Naive thymus-derived CD4-positive, alpha-beta T cell (primary cell): ENCODE measurements at regions not wholly inside any gene's neighbourhood (a gene's known extent, or its start where the extent isn't known, plus 50 kb on each side); places are given as distances from the start of the nearest gene placed in this dataset.

Experiments
- ATAC-seq: fragments of 150-1000 bp; cut with Tn5 transposase; 2 replicates; pipeline ENCODE4 v1.10.0; 2021; ENCODE audit warnings: mild to moderate bottlenecking, moderate library complexity
- CTCF ChIA-PET: fragments of 350-600 bp; sonication (Branson Sonifier 250); formaldehyde crosslinking; loops from one replicate; lab custom pipeline; 2021; ENCODE audit warnings: antibody characterized with exemption; lab: Charles Lee
- POLR2A ChIA-PET: fragments of 350-600 bp; sonication (Branson Sonifier 250); formaldehyde crosslinking; loops from one replicate; lab custom pipeline; 2021; ENCODE audit warnings: antibody characterized with exemption, inconsistent platforms; lab: Charles Lee
- DNase-seq, 9 donors: peaks; one replicate each; pipeline versions ENCODE4 v3.0.0 to v3.0.0-alpha.2; 2020 to 2022; ENCODE audit warnings: mixed read lengths in 1 of 9
- H3K27ac ChIP-seq: one replicate; pipeline ENCODE4 v1.7.0; 2013; ENCODE audit warnings: mild to moderate bottlenecking, low read depth, low read length, moderate library complexity
- H3K27me3 ChIP-seq, 2 donors: one replicate each; pipeline ENCODE4 v1.7.0; 2013; ENCODE audit warnings: low read length in 2 of 2, mild to moderate bottlenecking in 2 of 2, moderate library complexity in 2 of 2; ENCODE audit not compliant: control insufficient read depth in 2 of 2, insufficient read depth in 2 of 2
- H3K36me3 ChIP-seq, 3 experiments: 1 replicate in 2 of 3; 2 replicates in 1 of 3; pipeline ENCODE4 v1.7.0; 2013; ENCODE audit warnings: low read length in 3 of 3, mild to moderate bottlenecking in 3 of 3, moderate library complexity in 1 of 3; ENCODE audit not compliant: insufficient read depth in 3 of 3, control insufficient read depth in 2 of 3
- H3K4me1 ChIP-seq, 2 donors: one replicate each; pipeline ENCODE4 v1.7.0; 2013; ENCODE audit warnings: low read length in 2 of 2, mild to moderate bottlenecking in 2 of 2, moderate library complexity in 1 of 2; ENCODE audit not compliant: control insufficient read depth in 2 of 2, insufficient read depth in 2 of 2
- H3K4me3 ChIP-seq: 2 replicates; pipeline ENCODE4 v1.7.0; 2013; ENCODE audit warnings: mild to moderate bottlenecking, low read length
- H3K9me3 ChIP-seq, 3 experiments: 1 replicate in 2 of 3; 2 replicates in 1 of 3; pipeline ENCODE4 v1.7.0; 2013; ENCODE audit warnings: low read length in 3 of 3; ENCODE audit not compliant: control insufficient read depth in 2 of 3
- H3K27ac Mint-ChIP-seq, 9 donors: one replicate each; pipeline ENCODE4 v1.8.0; 2020 to 2022; ENCODE audit warnings: mixed read lengths in 9 of 9, mild to moderate bottlenecking in 8 of 9, moderate library complexity in 5 of 9, inconsistent platforms in 2 of 9
- H3K27me3 Mint-ChIP-seq, 5 donors: one replicate each; pipeline ENCODE4 v1.8.0; 2021 to 2022; ENCODE audit warnings: mixed read lengths in 5 of 5, mild to moderate bottlenecking in 1 of 5
- H3K36me3 Mint-ChIP-seq, 5 donors: one replicate each; pipeline ENCODE4 v1.8.0; 2020 to 2022; ENCODE audit warnings: mixed read lengths in 5 of 5, mild to moderate bottlenecking in 3 of 5, inconsistent platforms in 1 of 5
- H3K4me1 Mint-ChIP-seq, 7 donors: one replicate each; pipeline ENCODE4 v1.8.0; 2020 to 2022; ENCODE audit warnings: mixed read lengths in 7 of 7, mild to moderate bottlenecking in 3 of 7, inconsistent platforms in 1 of 7
- H3K4me3 Mint-ChIP-seq, 10 donors: one replicate each; pipeline ENCODE4 v1.8.0; 2020 to 2022; ENCODE audit warnings: mild to moderate bottlenecking in 10 of 10, mixed read lengths in 10 of 10, moderate library complexity in 6 of 10, inconsistent platforms in 2 of 10
- H3K9me3 Mint-ChIP-seq, 11 donors: one replicate each; pipeline ENCODE4 v1.8.0; 2020 to 2022; ENCODE audit warnings: mixed read lengths in 11 of 11, mild to moderate bottlenecking in 4 of 11, inconsistent platforms in 1 of 11, moderate library complexity in 1 of 11
- intact Hi-C, 2 donors: fragments of 100-400 bp; cut with micrococcal nuclease; formaldehyde crosslinking; loops; one replicate each; pipeline ENCODE4 v1.15.1; 2023

- no peak overlapping the region for H3K4me3 ChIP-seq
- no peak for DNase-seq
- CTCF ChIA-PET, result no interaction called here
- Mint-ChIP-seq H3K27ac (no peak overlapping the region), H3K36me3 (no peaks in the 10 kb centered on the region), H3K4me1 (no peaks in the 10 kb centered on the region), H3K9me3 (peaks cover 0 to 4% (median 0%) of the 10 kb centered on the region in 11 donors), H3K27me3 (peaks cover 0 to 8% (median 0%) of the 10 kb centered on the region in 5 donors), H3K4me3 (no peak overlapping the region)
- H3K36me3 ChIP-seq, result no peaks in the 10 kb centered on the region
- ATAC-seq, result no peak
- intact Hi-C loops, result no loop called here
- no peaks in the 10 kb centered on the region for H3K9me3 ChIP-seq
- H3K27ac ChIP-seq, result no peak overlapping the region
- no peaks in the 10 kb centered on the region for H3K27me3 ChIP-seq
- H3K4me1 ChIP-seq, result no peaks in the 10 kb centered on the region
- POLR2A ChIA-PET, result no interaction called here
These were observed 235.9 kb upstream of the DAB1 start for GRCh38 chr1:57659804-57660203.

- H3K4me1 Mint-ChIP-seq, result no peaks in the 10 kb centered on the region
- CTCF ChIA-PET, result no interaction called here
- H3K36me3 ChIP-seq, result no peaks in the 10 kb centered on the region
- intact Hi-C loops, result no loop called here
- ATAC-seq (no peak), DNase-seq (no peak)
- peaks cover 0 to 4% (median 0%) of the 10 kb centered on the region in 5 donors for H3K27me3 Mint-ChIP-seq
- H3K4me1 ChIP-seq, result no peaks in the 10 kb centered on the region
- POLR2A ChIA-PET, result no interaction called here
- H3K4me3 ChIP-seq, result no peak overlapping the region
- H3K27me3 ChIP-seq, result no peaks in the 10 kb centered on the region
- H3K27ac Mint-ChIP-seq, result no peak overlapping the region
- H3K27ac ChIP-seq, result no peak overlapping the region
- peaks cover 0 to 4% (median 0%) of the 10 kb centered on the region in 11 donors for H3K9me3 Mint-ChIP-seq
- no peak overlapping the region for H3K4me3 Mint-ChIP-seq
- H3K9me3 ChIP-seq, result no peaks in the 10 kb centered on the region
- no peaks in the 10 kb centered on the region for H3K36me3 Mint-ChIP-seq
These were observed 231.3 kb upstream of the DAB1 start for GRCh38 chr1:57655161-57655560.

- intact Hi-C loops, result no loop called here
- Histone ChIP-seq H3K4me3 (no peak overlapping the region), H3K36me3 (no peaks in the 10 kb centered on the region), H3K4me1 (no peaks in the 10 kb centered on the region), H3K27ac (no peak overlapping the region), H3K9me3 (no peaks in the 10 kb centered on the region), H3K27me3 (no peaks in the 10 kb centered on the region)
- Mint-ChIP-seq H3K27me3 (peaks cover 0 to 26% (median 19%) of the 10 kb centered on the region in 5 donors), H3K36me3 (no peaks in the 10 kb centered on the region), H3K4me3 (no peak overlapping the region), H3K9me3 (peaks cover 0 to 5% (median 0%) of the 10 kb centered on the region in 11 donors), H3K27ac (no peak overlapping the region), H3K4me1 (no peaks in the 10 kb centered on the region)
- ATAC-seq (no peak), DNase-seq (no peak)
- POLR2A ChIA-PET, result no interaction called here
- CTCF ChIA-PET, result no interaction called here
These were observed 220.8 kb upstream of the DAB1 start for GRCh38 chr1:57644667-57645066.

- Mint-ChIP-seq H3K9me3 (peaks cover 0 to 5% (median 0%) of the 10 kb centered on the region in 11 donors), H3K27me3 (peaks cover 0 to 18% (median 13%) of the 10 kb centered on the region in 5 donors), H3K27ac (no peak overlapping the region), H3K4me3 (no peak overlapping the region), H3K36me3 (no peaks in the 10 kb centered on the region), H3K4me1 (peaks cover 0 to 2% (median 0%) of the 10 kb centered on the region in 7 donors)
- intact Hi-C loops, result no loop called here
- no peaks in the 10 kb centered on the region for H3K9me3 ChIP-seq
- H3K36me3 ChIP-seq, result no peaks in the 10 kb centered on the region
- ATAC-seq (no peak), DNase-seq (no peak)
- H3K4me1 ChIP-seq, result no peaks in the 10 kb centered on the region
- H3K27ac ChIP-seq, result no peak overlapping the region
- no peaks in the 10 kb centered on the region for H3K27me3 ChIP-seq
- ChIA-PET CTCF (no interaction called here), POLR2A (no interaction called here)
- H3K4me3 ChIP-seq, result no peak overlapping the region
These were observed 214.4 kb upstream of the DAB1 start for GRCh38 chr1:57638239-57638638.

- Histone ChIP-seq H3K27me3 (no peaks in the 10 kb centered on the region), H3K9me3 (no peaks in the 10 kb centered on the region), H3K4me3 (no peak overlapping the region), H3K27ac (no peak overlapping the region), H3K36me3 (no peaks in the 10 kb centered on the region), H3K4me1 (no peaks in the 10 kb centered on the region)
- H3K9me3 Mint-ChIP-seq, result peaks cover 0 to 5% (median 0%) of the 10 kb centered on the region in 11 donors
- no peaks in the 10 kb centered on the region for H3K36me3 Mint-ChIP-seq
- H3K27me3 Mint-ChIP-seq, result peaks cover 0 to 26% (median 17%) of the 10 kb centered on the region in 5 donors
- CTCF ChIA-PET, result no interaction called here
- no peak overlapping the region for H3K27ac Mint-ChIP-seq
- ATAC-seq (no peak), DNase-seq (no peak)
- H3K4me1 Mint-ChIP-seq, result peaks cover 0 to 2% (median 0%) of the 10 kb centered on the region in 7 donors
- H3K4me3 Mint-ChIP-seq, result no peak overlapping the region
- intact Hi-C loops, result no loop called here
- POLR2A ChIA-PET, result no interaction called here
These were observed 213.3 kb upstream of the DAB1 start for GRCh38 chr1:57637155-57637554.

DNA sequence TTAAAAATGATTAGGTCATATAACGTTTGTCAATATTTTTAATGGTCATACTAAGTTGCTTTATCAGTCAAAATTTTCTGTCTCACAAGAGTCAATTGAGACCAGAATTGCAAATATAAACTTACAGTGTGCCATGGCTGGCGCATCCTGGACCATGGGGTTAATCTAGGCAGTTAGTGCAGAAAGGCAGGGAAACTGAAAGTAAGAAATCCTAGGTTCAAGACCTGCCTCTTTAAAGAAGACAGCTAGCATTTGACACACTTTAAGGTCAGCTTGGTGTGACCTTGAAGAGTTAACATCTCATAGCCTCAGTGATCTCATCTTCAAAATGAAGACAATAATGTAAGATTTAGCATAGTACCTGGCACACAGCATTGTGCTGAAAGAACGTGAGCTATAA is 210.0 kb upstream of the DAB1 start:
- Histone ChIP-seq H3K27ac (no peak overlapping the region), H3K4me1 (no peaks in the 10 kb centered on the region), H3K4me3 (no peak overlapping the region), H3K27me3 (no peaks in the 10 kb centered on the region), H3K9me3 (no peaks in the 10 kb centered on the region), H3K36me3 (no peaks in the 10 kb centered on the region)
- ChIA-PET POLR2A (no interaction called here), CTCF (no interaction called here)
- Mint-ChIP-seq H3K4me3 (no peak overlapping the region), H3K27me3 (peaks cover 0 to 30% (median 12%) of the 10 kb centered on the region in 5 donors), H3K9me3 (peaks cover 0 to 6% (median 0%) of the 10 kb centered on the region in 11 donors), H3K36me3 (no peaks in the 10 kb centered on the region), H3K27ac (no peak overlapping the region), H3K4me1 (peaks cover 0 to 2% (median 0%) of the 10 kb centered on the region in 7 donors)
- intact Hi-C loops, result no loop called here
- no peak for ATAC-seq
- no peak for DNase-seq

DNA sequence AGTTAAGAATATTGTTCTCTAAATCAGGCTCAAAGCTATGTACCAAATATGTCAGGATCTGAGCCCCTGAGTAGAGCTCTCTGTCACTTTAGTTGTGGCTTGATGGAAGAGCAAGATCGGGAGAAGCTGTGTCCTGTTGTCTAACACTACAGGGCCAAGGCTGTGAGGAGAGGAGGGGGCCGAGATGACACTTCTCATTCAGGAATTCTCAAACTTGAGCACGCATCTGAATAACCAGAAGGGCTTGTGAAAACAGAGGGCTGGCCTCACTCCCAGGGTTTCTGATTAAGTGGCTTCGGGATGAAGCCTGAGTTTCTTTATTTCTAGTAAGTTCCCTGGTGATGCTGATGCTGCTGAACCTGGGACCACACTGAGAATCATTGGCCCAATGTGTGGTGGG is 209.2 kb upstream of the DAB1 start:
- Histone ChIP-seq H3K4me1 (no peaks in the 10 kb centered on the region), H3K4me3 (no peak overlapping the region), H3K27ac (no peak overlapping the region), H3K27me3 (no peaks in the 10 kb centered on the region), H3K36me3 (no peaks in the 10 kb centered on the region), H3K9me3 (no peaks in the 10 kb centered on the region)
- intact Hi-C loops, result no loop called here
- CTCF ChIA-PET, result no interaction called here
- POLR2A ChIA-PET, result no interaction called here
- Mint-ChIP-seq H3K27me3 (peaks cover 0 to 30% (median 12%) of the 10 kb centered on the region in 5 donors), H3K4me3 (no peak overlapping the region), H3K27ac (no peak overlapping the region), H3K36me3 (no peaks in the 10 kb centered on the region), H3K9me3 (peaks cover 0 to 6% (median 0%) of the 10 kb centered on the region in 11 donors), H3K4me1 (peaks cover 0 to 2% (median 0%) of the 10 kb centered on the region in 7 donors)
- no peak for ATAC-seq
- DNase-seq, result no peak
